IPS-NIHi11 (cell line): ENCODE measurements at regions not wholly inside any gene's neighbourhood (a gene's known extent, or its start where the extent isn't known, plus 50 kb on each side); places are given as distances from the start of the nearest gene placed in this dataset.

Source experiments
- DNase-seq: peaks from one replicate; pipeline ENCODE4 v3.0.0; 2012; ENCODE audit warnings: mixed read lengths, low spot score

DNA sequence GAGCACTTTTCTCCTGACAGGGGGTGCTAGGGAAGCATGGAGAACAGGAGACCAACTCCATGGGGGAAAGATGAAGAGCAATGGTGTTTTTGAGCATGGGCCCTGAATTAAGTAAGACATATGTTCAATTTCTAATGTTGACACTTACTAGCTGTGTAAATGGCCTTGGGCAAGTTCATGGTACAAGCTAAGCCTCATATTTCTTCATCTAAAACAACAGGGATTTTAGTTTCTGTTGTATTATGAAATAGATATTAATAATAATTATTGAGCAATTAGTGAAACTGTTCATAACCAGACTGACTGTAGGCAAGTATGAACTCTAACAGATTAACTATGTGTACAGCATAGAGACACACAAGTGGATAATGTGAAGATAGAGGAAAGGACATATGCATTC is 515.0 kb upstream of the FAT1 start:
- DNase-seq: no peak

GRCh38 chr4:187251896-187252295 is 528.2 kb upstream of the FAT1 start:
- no peak for DNase-seq

DNA sequence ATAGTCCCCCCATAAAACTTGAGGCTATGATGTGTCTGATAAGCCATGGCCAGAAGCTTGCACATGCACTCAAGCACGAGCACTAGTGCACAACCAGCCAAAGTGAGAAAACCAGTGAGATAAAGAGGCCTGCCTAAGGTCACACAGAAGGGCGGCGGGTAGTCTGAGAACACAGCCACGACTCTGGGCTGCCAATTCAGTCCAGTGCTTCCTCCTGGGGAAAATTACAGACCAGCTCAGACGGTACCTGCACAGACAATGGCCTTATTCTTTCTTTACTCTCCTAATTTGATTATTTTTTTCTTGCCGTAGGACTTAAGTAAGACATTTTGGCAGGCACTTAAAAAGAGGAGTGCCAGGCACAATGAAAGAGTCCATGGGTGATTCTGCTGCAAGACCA is 533.2 kb upstream of the FAT1 start:
- no peak for DNase-seq

DNA sequence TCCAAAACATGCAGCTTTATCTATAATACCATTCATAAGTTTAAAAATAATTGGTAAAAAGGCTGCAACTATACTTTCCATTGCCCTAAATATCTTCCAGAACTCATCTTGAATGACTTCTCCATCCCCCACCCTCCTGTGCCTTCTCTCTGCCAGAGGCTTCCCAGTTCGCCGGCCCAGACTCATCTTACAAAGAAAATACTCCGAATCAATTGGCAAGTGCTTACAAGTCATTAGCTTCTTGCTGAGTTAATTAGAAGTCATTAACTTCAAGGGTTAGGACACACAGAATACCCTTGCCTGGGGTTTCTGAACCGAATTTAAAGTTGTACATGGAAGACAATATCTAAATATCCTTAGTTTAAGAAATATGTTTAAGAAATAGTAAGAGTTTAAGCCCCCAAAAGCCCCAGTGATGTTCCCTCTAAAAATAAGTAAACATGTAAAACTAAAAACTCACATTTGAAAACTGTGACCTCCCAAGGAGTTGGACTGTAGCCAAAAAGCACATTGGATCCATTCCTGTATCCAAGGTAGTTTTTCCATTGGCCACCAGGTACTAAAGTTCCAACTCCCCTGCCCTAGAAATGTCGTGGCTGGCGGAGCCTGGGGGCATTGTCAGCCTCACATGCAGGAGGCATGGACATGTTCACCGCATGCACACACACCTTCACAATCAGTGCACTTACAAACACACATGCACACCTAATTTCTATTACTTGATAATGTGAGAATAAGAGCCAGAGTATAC is 535.2 kb upstream of the FAT1 start:
- DNase-seq: peak; percentile 60

GRCh38 chr4:187268940-187269339 is 545.3 kb upstream of the FAT1 start:
- no peak for DNase-seq

- no peak for DNase-seq
Measured at GRCh38 chr4:187270154-187270553, 546.5 kb upstream of the FAT1 start.

- DNase-seq: no peak
Measured at GRCh38 chr4:187271848-187272247, 548.2 kb upstream of the FAT1 start.

DNA sequence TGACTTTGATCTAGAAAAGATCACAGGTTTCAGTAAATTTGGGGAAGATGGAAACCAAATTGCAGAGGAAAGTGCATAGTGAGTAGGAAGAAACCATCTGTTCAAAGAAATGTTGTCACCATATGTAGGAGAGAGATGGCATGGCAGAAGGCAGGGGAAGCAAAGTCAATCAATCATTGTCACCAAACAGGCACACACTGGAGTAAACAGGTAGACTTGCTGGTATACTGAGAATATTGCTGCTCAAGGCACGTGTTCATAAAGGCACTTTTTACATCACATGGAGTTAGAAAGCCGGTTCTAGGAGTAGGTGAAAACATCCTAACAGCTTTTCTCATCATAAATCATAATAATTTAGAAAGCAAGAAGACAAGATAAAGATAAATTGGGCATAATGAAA is 550.5 kb upstream of the FAT1 start:
- no peak for DNase-seq

- DNase-seq: no peak
Measured at GRCh38 chr4:187276736-187277408, 553.2 kb upstream of the FAT1 start.

GRCh38 chr4:187283201-187283955 is 559.7 kb upstream of the FAT1 start:
- no peak for DNase-seq

- DNase-seq: no peak
Measured at GRCh38 chr4:187286525-187286924, 562.9 kb upstream of the FAT1 start.

DNA sequence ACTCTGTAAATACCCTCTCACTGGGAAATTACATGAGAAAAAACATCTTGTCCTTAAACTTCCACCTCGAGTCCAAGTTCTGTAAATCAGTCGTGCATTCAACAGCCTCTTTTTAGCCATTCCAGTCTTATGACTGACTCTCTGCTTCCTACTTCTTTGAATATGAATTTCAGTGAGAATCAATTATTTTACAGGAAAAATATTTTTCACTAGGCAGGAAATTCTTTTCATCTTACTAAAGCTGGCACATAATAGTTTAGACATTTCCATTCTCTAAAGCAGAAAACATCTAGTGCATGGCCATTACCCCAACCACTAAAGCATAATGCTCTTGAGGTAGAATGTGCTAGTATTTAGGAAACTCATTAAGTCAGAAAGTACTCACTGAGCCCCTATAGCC is 565.7 kb upstream of the FAT1 start:
- no peak for DNase-seq

GRCh38 chr4:187294861-187295260 is 571.2 kb upstream of the FAT1 start:
- DNase-seq: no peak

- DNase-seq: no peak
Measured at GRCh38 chr4:187301923-187302322, 578.3 kb upstream of the FAT1 start.

- no peak for DNase-seq
Measured at GRCh38 chr4:187302457-187303150, 578.9 kb upstream of the FAT1 start.

- peak; percentile 12 for DNase-seq
Measured at GRCh38 chr4:187304133-187304532, 580.5 kb upstream of the FAT1 start.

GRCh38 chr4:187307131-187307530 is 583.5 kb upstream of the FAT1 start:
- DNase-seq: no peak

DNA sequence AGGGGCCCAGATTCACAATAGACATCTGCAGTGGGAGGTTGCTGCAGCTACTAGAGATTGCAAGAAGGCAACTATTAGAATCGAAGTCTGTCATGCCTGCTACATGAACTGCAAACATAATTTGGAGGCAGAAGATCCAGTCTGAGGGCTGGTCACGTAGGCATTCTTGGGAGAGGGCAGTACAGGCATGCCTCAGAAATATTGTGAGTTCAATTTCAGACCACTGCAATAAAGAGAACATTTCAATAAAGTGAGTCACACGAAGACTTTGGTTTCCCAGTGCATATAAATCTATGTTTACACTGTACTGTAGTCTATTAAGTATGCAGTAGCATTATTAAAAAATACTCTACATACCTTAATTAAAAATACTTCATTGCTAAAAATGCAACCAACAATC is 585.8 kb upstream of the FAT1 start:
- no peak for DNase-seq

DNA sequence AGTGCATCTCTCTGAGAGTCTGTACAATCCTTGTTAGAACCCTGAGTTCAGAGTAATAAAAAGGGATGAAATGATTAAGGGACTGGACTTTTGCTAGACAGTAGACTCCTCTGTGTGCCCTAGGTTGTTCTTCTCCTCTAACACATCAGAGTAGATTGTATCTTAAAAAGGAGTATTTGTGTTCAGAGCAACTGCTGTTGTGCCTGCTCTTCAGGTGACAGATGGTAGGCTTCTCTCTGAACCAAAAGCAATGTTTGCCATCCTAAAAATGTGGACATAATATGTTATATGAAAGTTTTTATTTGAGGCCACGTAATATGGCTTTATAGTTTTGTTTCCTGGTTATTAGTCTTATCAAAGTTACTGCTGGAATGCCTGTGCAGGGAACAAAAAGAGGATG is 588.6 kb upstream of the FAT1 start:
- DNase-seq: no peak

- DNase-seq: no peak
Measured at GRCh38 chr4:187317799-187318198, 594.1 kb upstream of the FAT1 start.

- no peak for DNase-seq
Measured at GRCh38 chr4:187321711-187322110, 598.1 kb upstream of the FAT1 start.

GRCh38 chr4:187332141-187332540 is 608.5 kb upstream of the FAT1 start:
- DNase-seq: no peak

GRCh38 chr4:187333151-187333550 is 609.5 kb upstream of the FAT1 start:
- no peak for DNase-seq
